DND-41 (cell line): ENCODE measurements at regions not wholly inside any gene's neighbourhood (a gene's known extent, or its start where the extent isn't known, plus 50 kb on each side); places are given as distances from the start of the nearest gene placed in this dataset.

Experiments
- ATAC-seq: fragments of 200-7000 bp; cut with Tn5 transposase; 3 replicates; pipeline ENCODE4 v1.9.1; 2021; ENCODE audit warnings: low read depth; ENCODE audit not compliant: insufficient read depth
- DNase-seq: peaks from one replicate; pipeline ENCODE4 v3.0.0-alpha.2; 2020
- H2AFZ ChIP-seq: 2 replicates; pipeline ENCODE4 v1.6.0; 2012; ENCODE audit warnings: low read depth, low read length
- H3K27ac ChIP-seq: 2 replicates; pipeline ENCODE4 v1.5.1; 2012; ENCODE audit warnings: low read length, inconsistent platforms
- H3K27me3 ChIP-seq: fragments of 200-600 bp; sonication (generic); 2 replicates; pipeline ENCODE4 v1.6.0; 2012; ENCODE audit warnings: low read length, mild to moderate bottlenecking, inconsistent platforms; ENCODE audit not compliant: insufficient read depth, poor library complexity
- H3K36me3 ChIP-seq: 2 replicates; pipeline ENCODE4 v1.5.1; 2012; ENCODE audit warnings: low read length, inconsistent platforms; ENCODE audit not compliant: insufficient read depth
- H3K4me1 ChIP-seq: 2 replicates; pipeline ENCODE4 v1.5.1; 2012; ENCODE audit warnings: mild to moderate bottlenecking, low read length; ENCODE audit not compliant: insufficient read depth
- H3K4me2 ChIP-seq: 2 replicates; pipeline ENCODE4 v1.6.0; 2012; ENCODE audit warnings: mild to moderate bottlenecking, moderate library complexity, low read length, inconsistent platforms; ENCODE audit not compliant: insufficient read depth
- H3K4me3 ChIP-seq, 2 experiments: fragments of 200-600 bp in 1 of 2; shearing (Covaris generic) in 1 of 2; 2 replicates each; pipeline ENCODE4 v1.5.1; 2012 to 2016; ENCODE audit warnings: inconsistent platforms in 2 of 2, low read length in 2 of 2, mild to moderate bottlenecking in 2 of 2, low read depth in 1 of 2, moderate library complexity in 1 of 2
- H3K79me2 ChIP-seq: 2 replicates; pipeline ENCODE4 v1.6.0; 2012; ENCODE audit warnings: low read length, inconsistent platforms; ENCODE audit not compliant: insufficient read depth
- H3K9ac ChIP-seq: 2 replicates; pipeline ENCODE4 v1.6.0; 2012; ENCODE audit warnings: low read depth, mild to moderate bottlenecking, inconsistent platforms, low read length, moderate library complexity
- H3K9me3 ChIP-seq: 2 replicates; pipeline ENCODE4 v1.5.1; 2012; ENCODE audit warnings: low read length, moderate library complexity, mild to moderate bottlenecking, inconsistent platforms; ENCODE audit not compliant: insufficient read depth, severe bottlenecking
- H4K20me1 ChIP-seq: 2 replicates; pipeline ENCODE4 v1.6.0; 2012; ENCODE audit warnings: low read length; ENCODE audit not compliant: insufficient read depth
- EZH2 ChIP-seq: IDR thresholded peaks from 3 replicates; pipeline ENCODE4 v1.6.1; 2012; ENCODE audit warnings: borderline replicate concordance, low read depth, mild to moderate bottlenecking, moderate library complexity, low read length, inconsistent platforms; ENCODE audit not compliant: severe bottlenecking
- TF ChIP-seq, protein P1 (sequence below): IDR thresholded peaks from 2 replicates; pipeline ENCODE4 v1.5.1; 2012; ENCODE audit warnings: borderline replicate concordance, low read length, moderate library complexity, mild to moderate bottlenecking; ENCODE audit not compliant: poor library complexity, severe bottlenecking; ENCODE audit errors: extremely low read depth

DNA sequence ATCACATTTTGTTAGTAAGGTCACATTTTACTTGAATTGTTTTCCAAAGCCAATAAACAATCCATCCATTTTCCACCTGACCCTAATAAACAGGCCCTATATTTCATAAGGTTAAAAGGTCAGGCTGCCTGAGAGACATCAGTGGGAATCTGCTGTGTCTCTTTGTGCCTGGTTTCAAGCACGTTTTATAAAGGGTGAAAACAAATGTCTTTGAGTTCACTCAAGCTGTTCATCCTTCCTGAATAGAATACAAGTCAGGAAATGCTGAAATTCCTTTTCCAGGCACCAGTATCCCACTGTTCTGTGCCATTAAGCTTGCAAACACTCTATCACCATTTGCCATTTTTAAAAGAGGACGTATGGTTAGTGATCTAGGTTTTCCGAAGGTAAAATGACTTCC is 67.5 kb upstream of the SPATA13 start:
- no peak overlapping the region for H2AFZ ChIP-seq
- H3K4me1 ChIP-seq, result peaks cover 17% of the 10 kb centered on the region
- no peak overlapping the region for H3K4me3 ChIP-seq
- ATAC-seq (no peak), DNase-seq (no peak)
- H3K27ac ChIP-seq, result no peak overlapping the region
- no peaks in the 10 kb centered on the region for H3K27me3 ChIP-seq
- no peaks in the 10 kb centered on the region for H4K20me1 ChIP-seq
- no peak overlapping the region for H3K9ac ChIP-seq
- no peaks in the 10 kb centered on the region for H3K9me3 ChIP-seq
- H3K36me3 ChIP-seq, result no peaks in the 10 kb centered on the region
- no peaks in the 10 kb centered on the region for H3K79me2 ChIP-seq
- no peak for TF ChIP-seq EZH2
- TF ChIP-seq, protein P1, sequence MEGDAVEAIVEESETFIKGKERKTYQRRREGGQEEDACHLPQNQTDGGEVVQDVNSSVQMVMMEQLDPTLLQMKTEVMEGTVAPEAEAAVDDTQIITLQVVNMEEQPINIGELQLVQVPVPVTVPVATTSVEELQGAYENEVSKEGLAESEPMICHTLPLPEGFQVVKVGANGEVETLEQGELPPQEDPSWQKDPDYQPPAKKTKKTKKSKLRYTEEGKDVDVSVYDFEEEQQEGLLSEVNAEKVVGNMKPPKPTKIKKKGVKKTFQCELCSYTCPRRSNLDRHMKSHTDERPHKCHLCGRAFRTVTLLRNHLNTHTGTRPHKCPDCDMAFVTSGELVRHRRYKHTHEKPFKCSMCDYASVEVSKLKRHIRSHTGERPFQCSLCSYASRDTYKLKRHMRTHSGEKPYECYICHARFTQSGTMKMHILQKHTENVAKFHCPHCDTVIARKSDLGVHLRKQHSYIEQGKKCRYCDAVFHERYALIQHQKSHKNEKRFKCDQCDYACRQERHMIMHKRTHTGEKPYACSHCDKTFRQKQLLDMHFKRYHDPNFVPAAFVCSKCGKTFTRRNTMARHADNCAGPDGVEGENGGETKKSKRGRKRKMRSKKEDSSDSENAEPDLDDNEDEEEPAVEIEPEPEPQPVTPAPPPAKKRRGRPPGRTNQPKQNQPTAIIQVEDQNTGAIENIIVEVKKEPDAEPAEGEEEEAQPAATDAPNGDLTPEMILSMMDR, result no peak
- no peak overlapping the region for H3K4me2 ChIP-seq

DNA sequence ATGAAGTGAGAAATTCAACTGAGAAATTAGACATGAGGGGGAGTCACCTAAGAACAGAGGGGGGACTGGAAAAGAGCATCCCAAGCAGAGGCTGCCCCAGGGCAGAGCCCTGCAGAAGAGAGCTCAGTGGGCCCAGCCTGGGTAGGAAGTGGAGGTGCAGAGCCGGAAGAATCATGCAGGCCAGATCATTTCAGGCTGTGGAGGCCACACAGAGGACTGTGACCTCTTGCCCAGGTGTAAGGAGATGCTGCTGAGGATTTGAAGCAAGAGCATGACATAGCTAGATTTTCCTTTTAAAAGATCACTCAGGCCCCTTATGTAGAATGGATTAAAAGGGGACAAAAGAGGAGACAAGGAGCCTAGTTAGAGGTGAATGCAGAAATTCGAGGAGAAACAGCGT is 63.9 kb upstream of the SPATA13 start:
- Histone ChIP-seq H3K4me3 (no peak overlapping the region), H3K9ac (peak overlapping the region; percentile 32; the same call in 1 of the 2 replicates), H3K4me1 (peaks cover 21% of the 10 kb centered on the region), H3K36me3 (no peaks in the 10 kb centered on the region), H2AFZ (0 out of 2 replicates have a peak overlapping the region, but pooled peaks have one; percentile 14), H3K27me3 (no peaks in the 10 kb centered on the region), H3K9me3 (no peaks in the 10 kb centered on the region), H3K27ac (peak overlapping the region; percentile 73; the same call in 1 of the 2 replicates), H3K79me2 (no peaks in the 10 kb centered on the region), H3K4me2 (peak overlapping the region; percentile 52; the same call in 1 of the 2 replicates), H4K20me1 (no peaks in the 10 kb centered on the region)
- TF ChIP-seq, protein P1, result no peak
- TF ChIP-seq EZH2, result no peak
- ATAC-seq (no peak; the same call in 2 of the 3 replicates), DNase-seq (no peak)

DNA sequence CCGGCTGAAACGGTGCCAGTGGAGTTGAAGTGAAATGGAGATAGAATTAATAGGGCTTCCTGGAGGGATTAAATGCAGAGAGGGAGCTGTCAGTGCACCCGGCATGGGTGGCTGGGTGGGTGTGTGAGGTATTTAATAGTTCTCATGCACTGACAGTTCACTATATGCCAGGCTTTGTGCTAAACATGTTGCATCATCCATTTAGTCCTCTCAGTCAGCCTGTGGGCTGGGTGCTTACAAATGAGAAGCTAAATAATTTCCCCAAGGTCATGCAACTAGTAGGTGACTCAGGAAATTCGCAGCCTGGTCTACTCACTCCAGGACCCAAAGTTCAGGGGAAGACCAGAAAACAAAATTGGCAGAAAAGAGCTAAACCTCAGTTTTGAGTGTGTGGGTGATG is 63.5 kb upstream of the SPATA13 start:
- H3K9me3 ChIP-seq, result no peaks in the 10 kb centered on the region
- no peaks in the 10 kb centered on the region for H4K20me1 ChIP-seq
- peaks cover 21% of the 10 kb centered on the region for H3K4me1 ChIP-seq
- H3K36me3 ChIP-seq, result no peaks in the 10 kb centered on the region
- DNase-seq (peak; percentile 57), ATAC-seq (peak; percentile 73)
- H3K79me2 ChIP-seq, result no peaks in the 10 kb centered on the region
- peak overlapping the region; percentile 32; the same call in 1 of the 2 replicates for H3K9ac ChIP-seq
- no peak overlapping the region for H3K4me3 ChIP-seq
- no peak overlapping the region for H2AFZ ChIP-seq
- H3K27me3 ChIP-seq, result no peaks in the 10 kb centered on the region
- TF ChIP-seq, protein P1, result no peak
- TF ChIP-seq EZH2, result no peak
- peak overlapping the region; percentile 73 for H3K27ac ChIP-seq
- H3K4me2 ChIP-seq, result peak overlapping the region; percentile 52

DNA sequence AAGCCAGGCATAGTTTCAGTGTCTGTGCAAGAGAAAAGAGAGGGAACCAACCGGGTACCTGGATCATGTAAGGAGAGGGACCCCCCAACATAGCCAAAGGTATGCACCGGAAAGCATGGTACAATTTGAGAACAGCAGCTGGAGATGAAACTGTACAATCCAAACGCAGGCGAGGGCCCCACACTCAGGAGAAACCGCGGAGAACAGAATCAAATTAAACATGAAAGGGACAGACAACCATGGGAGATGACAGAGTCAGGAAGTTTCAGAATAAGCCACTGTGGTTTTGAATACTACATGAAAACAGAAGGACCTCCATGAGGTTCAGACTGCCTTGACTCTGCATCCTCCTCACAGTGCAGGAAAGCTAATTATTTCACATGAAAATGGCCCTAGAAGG is 62.9 kb upstream of the SPATA13 start:
- H3K9ac ChIP-seq, result peak overlapping the region; percentile 32; the same call in 1 of the 2 replicates
- peak; percentile 95 for ATAC-seq

More for the DNA sequence above, 62.9 kb upstream of the SPATA13 start:
- H3K9me3 ChIP-seq, result no peaks in the 10 kb centered on the region
- peak overlapping the region; percentile 52 for H3K4me2 ChIP-seq
- H3K36me3 ChIP-seq, result no peaks in the 10 kb centered on the region
- H3K4me1 ChIP-seq, result peaks cover 21% of the 10 kb centered on the region
- no peaks in the 10 kb centered on the region for H4K20me1 ChIP-seq
- no peaks in the 10 kb centered on the region for H3K27me3 ChIP-seq
- peak; percentile 80 for DNase-seq
- peak overlapping the region in 1 of 2 experiments; percentile 14; a peak in 1 of 4 replicates for H3K4me3 ChIP-seq
- H3K27ac ChIP-seq, result peak overlapping the region; percentile 73
- H2AFZ ChIP-seq, result peak overlapping the region; percentile 43; the same call in 1 of the 2 replicates
- no peaks in the 10 kb centered on the region for H3K79me2 ChIP-seq
- TF ChIP-seq, protein P1, result peak; percentile 26
- TF ChIP-seq EZH2, result no peak
